Liver (tissue), 8 donors: ENCODE measurements at regions not wholly inside any gene's neighbourhood (a gene's known extent, or its start where the extent isn't known, plus 50 kb on each side); places are given as distances from the start of the nearest gene placed in this dataset.

ENCODE experiments used
- DNase-seq: peaks from one replicate; pipeline ENCODE4 v3.0.0-alpha.2; 2017; ENCODE audit warnings: low spot score
- H3K27ac ChIP-seq, 2 donors: one replicate each; pipeline ENCODE4 v1.7.0; 2013; ENCODE audit warnings: inconsistent platforms in 2 of 2, low read length in 2 of 2, control low read depth in 1 of 2, low read depth in 1 of 2, mild to moderate bottlenecking in 1 of 2
- H3K27me3 ChIP-seq, 4 donors: one replicate each; pipeline versions ENCODE4 v1.6.1 to v1.7.0; 2013; ENCODE audit warnings: low read length in 3 of 4, inconsistent platforms in 1 of 4, mild to moderate bottlenecking in 1 of 4, moderate library complexity in 1 of 4; ENCODE audit not compliant: control insufficient read depth in 4 of 4, insufficient read depth in 4 of 4
- H3K36me3 ChIP-seq, 4 donors: one replicate each; pipeline versions ENCODE4 v1.6.1 to v1.7.0; 2013; ENCODE audit warnings: low read length in 3 of 4, mild to moderate bottlenecking in 3 of 4, low read depth in 1 of 4, moderate library complexity in 1 of 4; ENCODE audit not compliant: control insufficient read depth in 4 of 4, insufficient read depth in 3 of 4
- H3K4me1 ChIP-seq, 4 donors: one replicate each; pipeline versions ENCODE4 v1.6.1 to v1.7.0; 2013; ENCODE audit warnings: low read length in 3 of 4, mild to moderate bottlenecking in 3 of 4, moderate library complexity in 1 of 4; ENCODE audit not compliant: control insufficient read depth in 4 of 4, insufficient read depth in 4 of 4
- H3K4me3 ChIP-seq, 3 donors: one replicate each; pipeline versions ENCODE4 v1.6.1 to v1.7.0; 2013; ENCODE audit warnings: low read length in 3 of 3, control low read depth in 1 of 3, low read depth in 1 of 3, mild to moderate bottlenecking in 1 of 3
- H3K9ac ChIP-seq, 2 donors: one replicate each; pipeline ENCODE4 v1.7.0; 2013; ENCODE audit warnings: low read length in 2 of 2, mild to moderate bottlenecking in 2 of 2, moderate library complexity in 2 of 2, control low read depth in 1 of 2, low read depth in 1 of 2
- H3K9me3 ChIP-seq, 4 donors: one replicate each; pipeline versions ENCODE4 v1.6.1 to v1.7.0; 2013; ENCODE audit warnings: low read length in 3 of 4; ENCODE audit not compliant: control insufficient read depth in 4 of 4
- CTCF ChIP-seq: fragments of 150-350 bp; IDR thresholded peaks from 2 replicates; pipeline ENCODE4 v1.5.1; 2017; ENCODE audit warnings: improper control_type of control experiment, low read depth, low read length; ENCODE audit not compliant: missing input control
- EGR1 ChIP-seq, 2 donors: IDR thresholded peaks; 2 replicates each; pipeline ENCODE4 v1.6.1; 2016 to 2018; ENCODE audit warnings: antibody characterized with exemption in 2 of 2, low read depth in 2 of 2
- FOXA1 ChIP-seq: IDR thresholded peaks from 2 replicates; pipeline ENCODE4 v1.6.1; 2016; ENCODE audit warnings: antibody characterized with exemption
- FOXA2 ChIP-seq: IDR thresholded peaks from 2 replicates; pipeline ENCODE4 v1.6.1; 2016; ENCODE audit warnings: antibody characterized with exemption
- HNF4A ChIP-seq, 2 donors: conservative IDR thresholded peaks; 2 replicates each; pipeline ENCODE4 v1.6.1; 2016; ENCODE audit warnings: antibody characterized with exemption in 2 of 2, mild to moderate bottlenecking in 2 of 2
- HNF4G ChIP-seq: IDR thresholded peaks from 2 replicates; pipeline ENCODE4 v1.6.1; 2016; ENCODE audit warnings: antibody characterized with exemption
- MAX ChIP-seq: IDR thresholded peaks from 2 replicates; pipeline ENCODE4 v1.6.1; 2016; ENCODE audit warnings: antibody characterized with exemption
- RAD21 ChIP-seq, 2 donors: IDR thresholded peaks; 2 replicates each; pipeline ENCODE4 v1.6.1; 2016; ENCODE audit warnings: antibody characterized with exemption in 2 of 2, mild to moderate bottlenecking in 2 of 2
- REST ChIP-seq: IDR thresholded peaks from 2 replicates; pipeline ENCODE4 v1.6.1; 2016; ENCODE audit warnings: antibody characterized with exemption, mild to moderate bottlenecking
- RXRA ChIP-seq, 2 donors: IDR thresholded peaks; 2 replicates each; pipeline ENCODE4 v1.6.1; 2017 to 2018; ENCODE audit warnings: antibody characterized with exemption in 2 of 2, mild to moderate bottlenecking in 1 of 2
- TAF1 ChIP-seq: conservative IDR thresholded peaks from 2 replicates; pipeline ENCODE4 v1.6.1; 2016; ENCODE audit warnings: antibody characterized with exemption, mild to moderate bottlenecking
- YY1 ChIP-seq: IDR thresholded peaks from 2 replicates; pipeline ENCODE4 v1.6.1; 2016; ENCODE audit warnings: antibody characterized with exemption, mild to moderate bottlenecking
- ZBTB33 ChIP-seq: IDR thresholded peaks from 2 replicates; pipeline ENCODE4 v1.6.1; 2016; ENCODE audit warnings: antibody characterized with exemption
- WGBS: extraction: QIAGEN DNeasy Blood & Tissue Kit; methylation state at CpG from one replicate; pipeline ENCODE4 v1.1.7; 2013; 5-methylcytosine and 5-hydroxymethylcytosine counted together
- donor health status: healthy.
- donor health status: healthy.
- donor health status: healthy.
- donor health status: healthy.
- donor health status: healthy.

GRCh38 chr5:119694284-119694683 is 64.9 kb downstream of the FAM170A start:
- 63% methylated on average over 3 of the region's 3 CpGs for WGBS
- no peak for TF ChIP-seq RAD21 (IDR thresholded peaks at IDR 0.05)

GRCh38 chr5:119706049-119706448 is 76.7 kb downstream of the FAM170A start:
- no peak overlapping the region for H3K27ac ChIP-seq
- H3K9ac ChIP-seq: no peak overlapping the region
- no peaks in the 10 kb centered on the region for H3K4me1 ChIP-seq
- TF ChIP-seq FOXA1: no peak
- TF ChIP-seq RXRA (IDR thresholded peaks at IDR 0.05): no peak
- TF ChIP-seq MAX: no peak
- no peak for TF ChIP-seq TAF1
- TF ChIP-seq FOXA2: no peak
- TF ChIP-seq ZBTB33: no peak
- no peak for TF ChIP-seq REST
- H3K4me3 ChIP-seq: no peak overlapping the region
- H3K9me3 ChIP-seq: no peaks in the 10 kb centered on the region
- no peaks in the 10 kb centered on the region for H3K27me3 ChIP-seq
- DNase-seq: no peak
- no peaks in the 10 kb centered on the region for H3K36me3 ChIP-seq
- WGBS: 72% methylated on average over 9 of the region's 9 CpGs

More at GRCh38 chr5:119694284-119694683, 64.9 kb downstream of the FAM170A start:
- DNase-seq: no peak
- no peaks in the 10 kb centered on the region for H3K4me1 ChIP-seq
- no peaks in the 10 kb centered on the region for H3K36me3 ChIP-seq
- H3K4me3 ChIP-seq: no peak overlapping the region
- peaks cover 0 to 2% (median 0%) of the 10 kb centered on the region in 4 donors for H3K9me3 ChIP-seq
- H3K9ac ChIP-seq: no peak overlapping the region
- H3K27me3 ChIP-seq: no peaks in the 10 kb centered on the region
- H3K27ac ChIP-seq: no peak overlapping the region

- Histone ChIP-seq H3K27me3 (no peaks in the 10 kb centered on the region), H3K4me1 (no peaks in the 10 kb centered on the region), H3K4me3 (no peak overlapping the region), H3K9me3 (no peaks in the 10 kb centered on the region), H3K27ac (no peak overlapping the region), H3K9ac (no peak overlapping the region), H3K36me3 (no peaks in the 10 kb centered on the region)
- DNase-seq: no peak
- 80% methylated on average over 2 of the region's 2 CpGs for WGBS
- TF ChIP-seq MAX (no peak), EGR1 (IDR thresholded peaks at IDR 0.05; ENCODE audit: low read depth in 2 of 2) (no peak), YY1 (no peak), FOXA1 (no peak), FOXA2 (no peak), ZBTB33 (no peak), TAF1 (no peak), HNF4A (conservative IDR thresholded peaks at IDR 0.05) (no peak), RXRA (IDR thresholded peaks at IDR 0.05) (no peak), CTCF (no peak), HNF4G (no peak)
Measured at GRCh38 chr5:119708076-119708790, 78.9 kb downstream of the FAM170A start.
